NCI-H2107 (cell line): ENCODE measurements at regions not wholly inside any gene's neighbourhood (a gene's known extent, or its start where the extent isn't known, plus 50 kb on each side); places are given as distances from the start of the nearest gene placed in this dataset.

Experiments used
- DNase-seq: peaks from one replicate; lab custom pipeline; 2025; lab: John Stamatoyannopoulos, UW

- no peak for DNase-seq
These were observed 109.0 kb downstream of the TFAP2A start for GRCh38 chr6:10305790-10306415.

DNA sequence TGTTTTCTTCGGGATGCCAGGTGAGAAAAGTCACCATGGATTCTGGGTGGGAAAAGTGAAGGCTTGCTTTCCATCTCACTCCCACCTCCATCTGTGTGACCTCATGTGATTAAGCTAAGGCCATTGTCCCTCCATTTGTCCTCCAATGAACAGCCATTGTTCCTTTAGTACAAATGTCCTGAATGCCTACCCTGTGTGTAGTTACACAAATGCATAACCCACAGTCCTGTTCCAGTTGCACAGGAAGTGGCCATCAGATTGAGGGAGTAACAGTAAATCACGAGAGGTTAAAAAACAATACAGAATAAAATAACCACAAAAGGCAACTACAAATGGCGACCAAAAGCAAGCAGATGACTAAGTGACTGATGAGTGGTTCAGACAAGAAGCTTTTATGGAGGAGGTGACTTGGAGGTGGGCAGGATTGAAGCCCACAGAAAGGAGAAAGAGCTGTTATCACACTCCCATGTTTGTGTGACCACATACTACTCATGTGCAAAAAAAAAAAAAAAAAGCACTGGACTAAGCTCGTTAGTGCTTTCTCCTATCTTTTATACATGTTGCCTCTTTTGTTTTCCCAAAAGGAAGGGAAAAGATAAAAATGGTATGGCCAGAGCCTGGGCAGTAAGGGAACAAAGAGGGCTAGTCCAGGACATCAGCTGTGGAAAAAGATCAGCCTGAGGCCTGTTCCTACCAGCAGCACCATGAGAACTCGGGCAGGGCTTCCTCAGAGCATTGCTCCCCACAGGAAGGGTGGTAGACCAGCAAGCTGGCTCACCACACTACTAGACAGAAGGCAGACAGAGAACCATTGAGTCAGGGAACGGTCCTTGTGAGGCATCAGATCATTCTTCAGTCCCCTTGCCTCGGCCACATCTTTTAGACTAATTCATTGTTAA is 111.0 kb downstream of the TFAP2A start:
- no peak for DNase-seq

- DNase-seq, result no peak
These were observed 112.2 kb downstream of the TFAP2A start for GRCh38 chr6:10302566-10303235.

- no peak for DNase-seq
These were observed 114.8 kb downstream of the TFAP2A start for GRCh38 chr6:10300071-10300470.

DNA sequence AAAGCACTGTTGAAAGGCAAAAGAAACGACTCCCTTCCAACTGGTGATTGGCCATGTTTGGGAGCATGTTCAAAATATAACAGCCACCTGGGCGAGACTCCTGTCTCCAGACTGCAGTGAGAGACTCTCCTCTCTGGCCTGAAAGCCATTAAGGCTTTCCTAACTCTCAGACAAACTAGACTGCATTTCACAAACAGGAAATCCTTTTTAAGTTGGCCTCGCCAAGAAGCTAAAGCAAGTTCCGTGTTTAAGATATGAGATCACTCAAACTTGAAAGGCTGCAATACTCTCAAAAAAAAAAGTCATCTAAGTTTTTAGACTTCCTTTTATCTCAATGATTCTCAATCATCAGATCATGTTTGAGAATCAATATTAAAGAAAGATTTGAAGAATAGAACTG is 117.0 kb downstream of the TFAP2A start:
- DNase-seq, result no peak

GRCh38 chr6:10278746-10279145 is 136.1 kb downstream of the TFAP2A start:
- DNase-seq, result no peak

DNA sequence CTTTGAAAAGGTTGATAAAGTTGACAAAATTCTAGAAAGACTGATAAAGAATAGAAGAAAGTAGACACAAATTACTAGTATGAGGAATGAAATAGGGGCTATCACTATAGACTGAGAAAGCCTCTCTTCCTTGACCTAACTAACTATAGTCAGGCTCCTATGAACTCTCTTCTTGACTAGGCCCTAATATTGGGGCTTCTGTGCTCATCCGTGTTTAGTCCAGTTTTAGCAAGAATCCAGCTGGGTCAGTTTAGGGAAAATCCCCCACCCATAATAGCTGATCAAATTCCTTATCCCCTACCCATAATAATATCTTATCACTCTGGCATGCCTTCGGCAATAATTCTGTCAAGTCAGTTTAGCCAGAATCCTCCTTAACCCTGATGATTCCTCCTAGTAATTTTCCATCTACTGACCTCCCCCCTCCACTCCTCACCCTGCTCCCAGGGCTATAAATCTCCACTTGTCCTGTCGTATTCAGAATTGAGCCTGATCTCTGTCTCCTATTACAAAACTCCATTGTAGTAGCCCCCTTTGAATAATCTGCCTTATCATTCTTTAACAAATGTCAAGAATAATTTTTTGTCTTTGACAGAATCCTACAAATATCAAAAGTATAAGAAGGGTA is 138.1 kb downstream of the TFAP2A start:
- DNase-seq, result no peak

GRCh38 chr6:10276106-10276505 is 138.8 kb downstream of the TFAP2A start:
- DNase-seq, result no peak

DNA sequence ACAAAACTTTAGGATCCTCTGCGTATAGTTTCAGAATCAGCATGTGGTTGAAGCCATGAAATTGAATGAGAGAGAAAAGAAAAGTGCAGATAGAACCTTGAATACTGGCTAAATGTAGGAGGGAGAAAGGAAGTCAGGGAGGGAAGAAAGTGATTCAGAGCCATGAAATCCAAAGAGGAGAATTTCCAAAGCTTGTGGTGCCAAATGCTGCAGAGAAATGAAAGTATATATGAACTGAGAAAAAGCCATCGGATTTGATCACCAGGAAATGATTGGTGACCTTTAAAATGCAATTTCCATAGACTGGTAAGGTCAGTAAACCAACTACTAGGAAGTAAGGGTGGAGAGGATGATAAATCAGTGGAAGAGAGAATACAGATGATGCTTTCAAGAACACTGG is 142.3 kb downstream of the TFAP2A start:
- DNase-seq, result no peak

DNA sequence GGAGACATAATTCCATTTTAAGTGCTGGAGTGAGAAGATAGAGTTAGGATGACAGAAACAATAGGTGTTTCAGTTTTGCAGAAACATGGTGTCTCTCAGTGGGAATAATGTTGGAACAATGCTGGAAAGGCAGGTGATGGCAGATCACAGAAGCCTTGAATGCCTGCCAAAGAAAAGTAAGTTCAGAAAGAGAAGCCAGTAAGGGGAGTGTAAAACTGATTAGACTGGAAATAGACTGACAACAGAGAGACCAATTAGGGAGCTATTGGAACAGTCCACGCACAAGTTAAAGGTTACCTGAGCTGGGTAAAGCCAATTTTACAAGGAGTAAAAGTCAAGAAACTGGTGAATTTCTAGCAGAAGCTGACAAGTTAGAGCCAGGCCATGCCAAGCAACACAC is 142.9 kb downstream of the TFAP2A start:
- DNase-seq, result no peak

GRCh38 chr6:10269814-10270472 is 144.9 kb downstream of the TFAP2A start:
- no peak for DNase-seq

- no peak for DNase-seq
These were observed 146.1 kb downstream of the TFAP2A start for GRCh38 chr6:10268611-10269310.

- no peak for DNase-seq
These were observed 146.8 kb downstream of the TFAP2A start for GRCh38 chr6:10268111-10268510.

DNA sequence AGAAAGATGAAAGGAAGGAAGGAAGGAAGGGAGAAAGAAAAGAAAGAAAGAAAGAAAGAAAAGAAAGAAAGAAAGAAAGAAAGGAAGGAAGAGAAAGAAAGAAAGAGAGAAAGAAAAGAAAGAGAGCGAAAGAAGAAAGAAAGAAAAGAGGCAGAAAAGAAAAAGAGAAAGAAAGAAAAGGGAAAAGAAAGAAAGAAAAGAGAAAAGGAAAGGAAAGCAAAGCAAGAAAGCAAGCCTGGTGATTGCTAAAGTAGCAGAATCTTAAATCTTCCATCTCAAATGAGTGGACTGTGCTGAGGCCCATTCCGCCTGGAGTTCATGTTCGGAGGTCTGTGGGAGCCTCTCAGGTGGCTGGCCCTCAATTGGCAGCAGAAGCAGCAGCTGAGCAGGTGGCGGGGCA is 148.4 kb downstream of the TFAP2A start:
- DNase-seq, result no peak

DNA sequence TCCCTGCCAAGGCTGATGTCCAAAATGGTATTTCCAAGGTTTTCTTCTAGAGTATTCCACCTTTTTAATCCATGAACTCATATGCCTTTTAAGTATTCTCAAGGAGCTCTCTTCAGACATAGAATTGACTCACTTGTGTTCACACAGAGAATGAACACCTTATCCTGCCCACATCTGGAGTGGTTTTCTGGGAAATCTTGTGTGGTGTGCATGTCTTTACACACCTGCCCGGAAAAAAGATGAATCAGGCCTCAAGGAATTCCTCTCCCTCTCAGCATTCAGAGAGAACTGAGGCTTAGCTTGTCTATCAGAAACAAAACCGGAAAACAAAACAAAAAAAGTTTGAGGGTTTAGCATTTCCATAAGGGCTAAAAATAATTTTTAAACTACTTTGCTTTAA is 148.8 kb downstream of the TFAP2A start:
- DNase-seq, result no peak

DNA sequence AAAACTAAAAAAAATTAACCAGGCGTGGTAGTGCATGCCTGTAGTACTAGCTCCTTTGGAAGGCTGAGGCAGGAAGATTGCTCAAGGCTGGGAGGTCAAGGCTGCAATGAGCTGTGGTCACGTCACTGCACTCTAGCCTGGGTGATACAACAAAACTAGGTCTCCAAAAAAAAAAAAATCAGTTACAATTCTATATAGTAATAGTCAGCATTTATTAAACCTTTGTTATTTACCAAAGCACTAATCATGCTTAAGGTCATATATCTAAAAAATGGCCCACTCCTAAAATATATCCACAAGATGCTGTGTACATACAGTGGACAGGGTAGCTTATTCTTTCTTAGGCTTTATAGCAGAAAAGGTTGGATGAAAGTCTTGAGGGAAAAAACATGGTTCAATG is 152.4 kb downstream of the TFAP2A start:
- no peak for DNase-seq

DNA sequence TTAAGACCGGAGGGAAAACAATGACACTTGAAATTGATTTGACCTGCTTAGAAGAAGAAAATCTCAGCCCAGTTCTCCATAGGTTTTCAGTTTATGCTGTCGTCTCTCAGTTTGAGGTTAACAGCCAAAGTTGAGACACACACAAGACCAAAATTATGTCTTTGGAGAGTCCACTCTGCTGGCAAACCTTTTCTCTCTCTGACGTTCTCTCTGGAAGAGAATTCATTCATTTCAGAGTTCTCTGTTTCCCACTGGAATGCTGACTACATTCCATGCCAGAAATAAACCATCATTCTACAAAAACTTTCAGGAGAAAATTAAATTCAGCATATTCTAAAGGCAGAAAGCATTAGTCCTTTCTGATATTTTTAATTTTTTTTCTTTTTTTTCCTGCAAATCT is 155.2 kb downstream of the TFAP2A start:
- DNase-seq, result no peak

DNA sequence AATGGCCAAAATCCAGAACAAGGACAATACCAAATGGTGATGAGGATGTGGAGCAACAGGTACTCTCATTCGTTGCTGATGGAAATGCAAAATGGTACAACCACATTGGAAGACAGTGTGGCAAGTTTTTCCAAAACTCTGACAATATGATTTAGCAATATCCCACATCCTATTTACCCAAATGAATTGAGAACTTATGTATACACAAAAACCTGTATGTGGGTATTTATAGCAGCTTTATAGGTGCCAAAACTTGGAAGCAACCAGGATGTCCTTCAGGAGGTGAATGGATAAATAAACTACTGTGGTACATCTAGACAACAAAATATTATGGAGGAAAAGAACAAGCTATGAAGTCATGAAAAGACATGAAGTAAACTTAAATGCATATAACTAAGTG is 156.5 kb downstream of the TFAP2A start:
- no peak for DNase-seq

GRCh38 chr6:10256113-10256690 is 158.7 kb downstream of the TFAP2A start:
- DNase-seq, result no peak

DNA sequence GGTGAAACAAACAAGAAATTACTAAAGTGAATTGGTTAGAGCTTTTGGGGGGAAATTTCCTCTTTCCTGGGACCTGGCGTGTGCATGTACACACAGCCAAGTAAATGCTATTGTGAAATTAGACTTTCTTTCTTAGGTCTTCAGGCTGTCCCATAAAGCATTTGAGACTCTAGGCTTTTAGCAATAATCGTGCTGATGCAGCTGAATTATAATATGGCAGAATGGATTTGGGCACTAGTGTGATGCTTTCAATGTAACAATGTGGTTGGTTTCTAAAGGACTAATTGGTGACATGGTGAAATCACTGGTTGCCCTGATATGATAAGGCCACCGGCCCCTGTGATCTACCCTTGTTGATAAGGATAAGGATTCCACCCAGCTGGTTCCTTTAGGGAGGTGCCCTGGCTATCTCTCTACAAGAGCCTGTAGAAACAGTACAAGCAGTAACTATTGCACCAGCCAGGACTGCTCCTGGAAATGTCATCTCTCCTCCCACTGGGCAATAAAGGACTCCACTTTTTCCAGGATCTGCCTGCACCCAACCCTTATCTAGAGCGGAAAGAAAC is 164.1 kb downstream of the TFAP2A start:
- DNase-seq, result no peak

DNA sequence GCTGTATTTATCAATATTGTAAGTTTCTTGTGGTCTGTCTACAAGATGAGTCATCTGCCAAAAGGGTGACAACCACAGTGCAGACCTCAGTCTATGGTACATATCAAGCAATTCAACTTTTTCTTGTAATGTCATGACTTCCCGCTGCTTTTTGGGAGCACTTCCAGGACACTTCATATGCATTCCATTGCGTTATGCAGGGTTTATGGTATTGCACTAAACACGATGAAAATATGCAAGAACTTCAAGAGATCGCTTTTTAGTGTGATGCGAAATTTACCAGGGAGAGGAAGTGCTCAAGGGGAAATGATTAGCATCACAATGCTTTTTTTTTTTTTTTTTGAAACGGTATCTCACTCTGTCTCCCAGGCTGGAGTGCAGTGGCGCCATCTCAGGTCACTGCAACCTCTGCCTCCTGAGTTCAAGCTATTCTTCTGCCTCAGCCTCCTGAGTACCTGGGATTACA is 166.5 kb downstream of the TFAP2A start:
- DNase-seq, result no peak
